ENCODE measurements at regions not wholly inside any gene's neighbourhood (a gene's known extent, or its start where the extent isn't known, plus 50 kb on each side); places are given as distances from the start of the nearest gene placed in this dataset.

DNA sequence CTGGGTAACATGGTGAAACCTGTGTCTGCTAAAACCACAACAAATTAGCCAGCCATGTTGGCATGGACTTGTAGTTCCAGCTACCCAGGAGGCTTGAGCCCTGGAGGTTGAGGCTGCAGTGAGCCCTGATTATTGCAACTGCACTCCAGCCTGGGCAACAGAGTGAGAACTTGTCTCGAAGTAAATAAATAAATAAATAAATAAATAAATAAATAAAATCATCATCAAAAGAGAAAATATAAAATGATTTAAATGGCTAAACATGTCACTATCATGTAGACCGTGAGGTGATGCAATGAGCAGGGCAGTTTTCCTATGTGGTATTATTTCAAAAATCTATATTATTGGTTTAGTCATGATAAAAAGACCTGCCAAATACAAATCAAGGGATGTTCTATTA is 2074.3 kb downstream of the PCDH9 start:
- TF ChIP-seq POLR2A (IDR thresholded peaks at IDR 0.05) = no peak
- no peak for TF ChIP-seq CTCF (IDR thresholded peaks at IDR 0.05)
- TF ChIP-seq POLR2AphosphoS5 (IDR thresholded peaks at IDR 0.05) = no peak

Measured in gastroesophageal sphincter (tissue), 3 donors.